ENCODE measurements at regions not wholly inside any gene's neighbourhood (a gene's known extent, or its start where the extent isn't known, plus 50 kb on each side); places are given as distances from the start of the nearest gene placed in this dataset.

- Histone ChIP-seq H3K36me3 (no peaks in the 10 kb centered on the region), H3K27ac (no peak overlapping the region), H3K4me1 (no peaks in the 10 kb centered on the region), H3K4me3 (no peak overlapping the region), H3K27me3 (no peaks in the 10 kb centered on the region), H3K9me3 (peaks cover 0 to 11% of the 10 kb centered on the region in 2 donors)
- TF ChIP-seq CTCF (IDR thresholded peaks at IDR 0.05): no peak
- intact Hi-C loops (cut with DNase I): no loop called here
- no peak for ATAC-seq
- no peak for DNase-seq
Observed at GRCh38 chr1:186747661-186748060, 67.4 kb upstream of the PTGS2 start.

GRCh38 chr1:186745531-186746146, 65.4 kb upstream of the PTGS2 start:
- no peak overlapping the region for H3K4me3 ChIP-seq
- H3K4me1 ChIP-seq: no peaks in the 10 kb centered on the region
- H3K9me3 ChIP-seq: peaks cover 0 to 11% of the 10 kb centered on the region in 2 donors
- no peak for ATAC-seq
- no peak for TF ChIP-seq CTCF (IDR thresholded peaks at IDR 0.05)
- intact Hi-C loops (cut with DNase I): no loop called here
- H3K27ac ChIP-seq: no peak overlapping the region
- H3K36me3 ChIP-seq: no peaks in the 10 kb centered on the region
- H3K27me3 ChIP-seq: no peaks in the 10 kb centered on the region
- DNase-seq: no peak

- H3K9me3 ChIP-seq: no peaks in the 10 kb centered on the region
- no peaks in the 10 kb centered on the region for H3K4me1 ChIP-seq
- DNase-seq (no peak), ATAC-seq (no peak)
- H3K27ac ChIP-seq: no peak overlapping the region
- intact Hi-C loops (cut with DNase I): no loop called here
- no peaks in the 10 kb centered on the region for H3K27me3 ChIP-seq
- no peaks in the 10 kb centered on the region for H3K36me3 ChIP-seq
- no peak overlapping the region for H3K4me3 ChIP-seq
- TF ChIP-seq CTCF (IDR thresholded peaks at IDR 0.05): no peak
Observed at GRCh38 chr1:186741640-186742039, 61.4 kb upstream of the PTGS2 start.

GRCh38 chr1:186740324-186740723, 60.1 kb upstream of the PTGS2 start:
- TF ChIP-seq CTCF (IDR thresholded peaks at IDR 0.05): no peak
- Histone ChIP-seq H3K36me3 (no peaks in the 10 kb centered on the region), H3K4me1 (no peaks in the 10 kb centered on the region), H3K27me3 (no peaks in the 10 kb centered on the region), H3K27ac (no peak overlapping the region), H3K9me3 (no peaks in the 10 kb centered on the region), H3K4me3 (no peak overlapping the region)
- intact Hi-C loops (cut with DNase I): no loop called here
- ATAC-seq: no peak
- DNase-seq: no peak

- intact Hi-C loops (cut with DNase I): no loop called here
- no peaks in the 10 kb centered on the region for H3K27me3 ChIP-seq
- H3K27ac ChIP-seq: no peak overlapping the region
- H3K4me1 ChIP-seq: no peaks in the 10 kb centered on the region
- H3K36me3 ChIP-seq: no peaks in the 10 kb centered on the region
- DNase-seq: peak in 1 of 4 donors; percentile 20
- H3K4me3 ChIP-seq: no peak overlapping the region
- ATAC-seq: no peak
- TF ChIP-seq CTCF (IDR thresholded peaks at IDR 0.05): no peak
- no peaks in the 10 kb centered on the region for H3K9me3 ChIP-seq
Observed at GRCh38 chr1:186739515-186739914, 59.3 kb upstream of the PTGS2 start.
